ENCODE measurements at regions not wholly inside any gene's neighbourhood (a gene's known extent, or its start where the extent isn't known, plus 50 kb on each side); places are given as distances from the start of the nearest gene placed in this dataset.

DNA sequence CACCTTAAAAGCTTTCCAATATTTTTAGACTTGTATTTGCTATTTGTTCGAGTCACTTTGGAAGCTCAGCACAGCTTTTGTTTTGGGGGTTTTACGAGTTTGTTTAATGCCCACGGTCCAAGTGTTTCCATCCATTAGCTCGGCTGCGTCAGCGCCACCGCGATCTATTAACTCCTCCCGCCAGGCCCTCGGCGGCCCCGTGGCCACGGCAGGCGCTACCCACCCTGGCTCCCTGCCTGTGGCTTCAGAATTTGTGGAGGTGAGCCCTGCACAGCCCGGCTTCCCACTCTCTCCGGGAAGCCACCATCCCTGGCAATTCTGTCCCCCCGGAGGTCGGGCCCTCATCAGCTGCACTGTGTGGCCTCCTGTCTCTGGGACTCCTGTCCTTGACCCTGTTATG lies 648.5 kb downstream of the BRD1 start:
- Histone ChIP-seq H3K9me3 (ENCODE audit: control insufficient read depth, insufficient read depth, low read length) (no peaks in the 10 kb centered on the region), H3K9me2 (replicated peaks; ENCODE audit: control insufficient read depth, low read length) (no peaks in the 10 kb centered on the region), H3K4me1 (ENCODE audit: control insufficient read depth, low read length) (no peaks in the 10 kb centered on the region), H3K79me2 (ENCODE audit: control insufficient read depth, low read length) (no peaks in the 10 kb centered on the region), H4K20me1 (ENCODE audit: control insufficient read depth, insufficient read depth, low read depth, low read length) (no peaks in the 10 kb centered on the region), H3K27me3 (ENCODE audit: control insufficient read depth, low read length) (no peaks in the 10 kb centered on the region), H3K27ac (ENCODE audit: low read depth, low read length) (no peak overlapping the region), H3K36me3 (ENCODE audit: control insufficient read depth, low read length) (no peaks in the 10 kb centered on the region), H3K4me3 (ENCODE audit: low read length) (no peak overlapping the region), H3K4me2 (ENCODE audit: low read length) (no peak overlapping the region), H3F3A (ENCODE audit: control insufficient read depth, insufficient read depth) (no peaks in the 10 kb centered on the region)
- TF ChIP-seq, protein P1, sequence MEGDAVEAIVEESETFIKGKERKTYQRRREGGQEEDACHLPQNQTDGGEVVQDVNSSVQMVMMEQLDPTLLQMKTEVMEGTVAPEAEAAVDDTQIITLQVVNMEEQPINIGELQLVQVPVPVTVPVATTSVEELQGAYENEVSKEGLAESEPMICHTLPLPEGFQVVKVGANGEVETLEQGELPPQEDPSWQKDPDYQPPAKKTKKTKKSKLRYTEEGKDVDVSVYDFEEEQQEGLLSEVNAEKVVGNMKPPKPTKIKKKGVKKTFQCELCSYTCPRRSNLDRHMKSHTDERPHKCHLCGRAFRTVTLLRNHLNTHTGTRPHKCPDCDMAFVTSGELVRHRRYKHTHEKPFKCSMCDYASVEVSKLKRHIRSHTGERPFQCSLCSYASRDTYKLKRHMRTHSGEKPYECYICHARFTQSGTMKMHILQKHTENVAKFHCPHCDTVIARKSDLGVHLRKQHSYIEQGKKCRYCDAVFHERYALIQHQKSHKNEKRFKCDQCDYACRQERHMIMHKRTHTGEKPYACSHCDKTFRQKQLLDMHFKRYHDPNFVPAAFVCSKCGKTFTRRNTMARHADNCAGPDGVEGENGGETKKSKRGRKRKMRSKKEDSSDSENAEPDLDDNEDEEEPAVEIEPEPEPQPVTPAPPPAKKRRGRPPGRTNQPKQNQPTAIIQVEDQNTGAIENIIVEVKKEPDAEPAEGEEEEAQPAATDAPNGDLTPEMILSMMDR (IDR thresholded peaks at IDR 0.05; ENCODE audit: low read depth, low read length, poor library complexity, severe bottlenecking): no peak
- TF ChIP-seq EZH2phosphoT487 (IDR thresholded peaks at IDR 0.05; ENCODE audit: borderline replicate concordance, low read length): no peak

DNA sequence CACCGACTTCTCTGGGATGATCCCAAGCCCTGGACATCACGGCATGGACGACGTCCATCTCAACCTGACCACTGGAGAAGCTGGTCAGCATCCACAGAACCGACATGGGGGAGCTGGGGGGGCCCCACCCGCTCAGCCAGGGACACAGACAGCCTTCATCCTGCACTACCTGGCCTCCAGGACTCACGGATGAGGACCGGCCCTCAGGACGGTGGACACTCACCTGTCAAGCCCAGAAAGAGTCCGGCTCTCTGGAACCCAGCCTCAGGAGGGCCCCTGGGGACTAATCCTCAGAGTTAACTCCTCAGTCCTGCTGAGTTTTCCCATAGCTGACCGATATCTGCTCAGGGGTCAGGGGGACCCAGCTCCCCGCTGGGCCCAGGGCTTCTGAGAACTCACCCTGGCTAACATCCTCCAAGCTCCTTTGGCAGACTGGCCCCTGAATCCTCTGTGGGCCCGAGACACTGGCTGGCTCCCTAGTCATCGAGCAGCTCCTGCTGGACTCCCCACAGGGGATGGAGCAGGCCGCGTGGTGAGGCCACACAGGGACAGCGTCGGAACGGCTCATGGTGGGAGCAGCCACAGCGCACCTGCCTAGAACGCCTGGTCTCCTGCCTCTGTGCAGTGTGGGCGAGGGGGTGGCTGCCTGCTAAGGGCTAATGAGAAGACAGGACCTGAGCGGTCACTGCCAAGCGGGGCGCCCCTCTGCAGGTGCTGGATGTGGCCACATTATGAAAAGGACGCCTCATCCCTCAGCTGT lies 649.2 kb downstream of the BRD1 start:
- no peak for TF ChIP-seq EZH2phosphoT487 (IDR thresholded peaks at IDR 0.05; ENCODE audit: borderline replicate concordance, low read length)
- TF ChIP-seq, protein P1 (IDR thresholded peaks at IDR 0.05; ENCODE audit: low read depth, low read length, poor library complexity, severe bottlenecking): no peak
- H3K4me2 ChIP-seq (ENCODE audit: low read length): no peak overlapping the region
- no peaks in the 10 kb centered on the region for H3K27me3 ChIP-seq (ENCODE audit: control insufficient read depth, low read length)
- no peak overlapping the region for H3K4me3 ChIP-seq (ENCODE audit: low read length)
- no peaks in the 10 kb centered on the region for H3K9me2 ChIP-seq (replicated peaks; ENCODE audit: control insufficient read depth, low read length)
- H3K4me1 ChIP-seq (ENCODE audit: control insufficient read depth, low read length): no peaks in the 10 kb centered on the region
- H3K9me3 ChIP-seq (ENCODE audit: control insufficient read depth, insufficient read depth, low read length): no peaks in the 10 kb centered on the region
- no peaks in the 10 kb centered on the region for H3F3A ChIP-seq (ENCODE audit: control insufficient read depth, insufficient read depth)
- H3K27ac ChIP-seq (ENCODE audit: low read depth, low read length): no peak overlapping the region
- no peaks in the 10 kb centered on the region for H3K36me3 ChIP-seq (ENCODE audit: control insufficient read depth, low read length)
- no peaks in the 10 kb centered on the region for H4K20me1 ChIP-seq (ENCODE audit: control insufficient read depth, insufficient read depth, low read depth, low read length)
- H3K79me2 ChIP-seq (ENCODE audit: control insufficient read depth, low read length): no peaks in the 10 kb centered on the region

DNA sequence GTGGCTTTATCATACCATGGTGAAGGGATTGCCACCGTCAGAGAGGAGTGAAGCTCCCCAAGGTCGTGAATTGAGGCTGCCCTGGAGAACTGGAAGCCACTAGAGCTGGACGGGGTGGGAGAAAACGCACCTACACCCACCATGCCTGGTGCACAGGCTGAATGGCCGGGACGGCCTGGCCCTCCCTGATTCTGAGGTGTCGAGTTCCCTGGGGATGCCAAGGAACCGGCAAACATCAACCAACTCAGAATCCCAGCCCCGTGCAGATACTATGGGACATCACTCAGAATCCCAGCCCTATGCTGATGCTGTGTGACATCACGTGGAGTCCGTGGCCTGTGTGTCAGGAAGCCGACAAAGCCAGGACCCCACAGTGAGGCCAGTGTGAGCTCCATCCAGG lies 650.0 kb downstream of the BRD1 start:
- no peaks in the 10 kb centered on the region for H3F3A ChIP-seq (ENCODE audit: control insufficient read depth, insufficient read depth)
- H4K20me1 ChIP-seq (ENCODE audit: control insufficient read depth, insufficient read depth, low read depth, low read length): no peaks in the 10 kb centered on the region
- no peaks in the 10 kb centered on the region for H3K9me2 ChIP-seq (replicated peaks; ENCODE audit: control insufficient read depth, low read length)
- no peaks in the 10 kb centered on the region for H3K27me3 ChIP-seq (ENCODE audit: control insufficient read depth, low read length)
- H3K9me3 ChIP-seq (ENCODE audit: control insufficient read depth, insufficient read depth, low read length): no peaks in the 10 kb centered on the region
- TF ChIP-seq, protein P1 (IDR thresholded peaks at IDR 0.05; ENCODE audit: low read depth, low read length, poor library complexity, severe bottlenecking): no peak
- TF ChIP-seq EZH2phosphoT487 (IDR thresholded peaks at IDR 0.05; ENCODE audit: borderline replicate concordance, low read length): no peak
- H3K27ac ChIP-seq (ENCODE audit: low read depth, low read length): no peak overlapping the region
- no peaks in the 10 kb centered on the region for H3K4me1 ChIP-seq (ENCODE audit: control insufficient read depth, low read length)
- H3K4me2 ChIP-seq (ENCODE audit: low read length): no peak overlapping the region
- no peak overlapping the region for H3K4me3 ChIP-seq (ENCODE audit: low read length)
- no peaks in the 10 kb centered on the region for H3K36me3 ChIP-seq (ENCODE audit: control insufficient read depth, low read length)
- no peaks in the 10 kb centered on the region for H3K79me2 ChIP-seq (ENCODE audit: control insufficient read depth, low read length)
